Spleen (tissue), 11 donors: ENCODE measurements at regions not wholly inside any gene's neighbourhood (a gene's known extent, or its start where the extent isn't known, plus 50 kb on each side); places are given as distances from the start of the nearest gene placed in this dataset.

Experiments used
- DNase-seq: peaks from one replicate; pipeline ENCODE4 v3.0.0-alpha.2; 2020
- H3K27ac ChIP-seq, 8 donors: fragments of 200-600 bp; sonication (generic) in 7 of 8; 1 replicate in 4 of 8; 2 replicates in 4 of 8; pipeline versions ENCODE4 v1.5.0 to v1.8.0; 2016 to 2021; ENCODE audit warnings: inconsistent platforms in 4 of 8, mild to moderate bottlenecking in 4 of 8, moderate library complexity in 1 of 8
- H3K27me3 ChIP-seq, 7 donors: fragments of 200-600 bp; sonication (generic) in 6 of 7; replicated peaks in 1 of 7; 1 replicate in 4 of 7; 2 replicates in 3 of 7; pipeline versions ENCODE4 v1.5.0 to v1.8.0; 2016 to 2021; ENCODE audit warnings: inconsistent platforms in 3 of 7, mild to moderate bottlenecking in 1 of 7
- H3K36me3 ChIP-seq, 6 donors: fragments of 200-600 bp; sonication (generic) in 5 of 6; 1 replicate in 4 of 6; 2 replicates in 2 of 6; pipeline versions ENCODE4 v1.5.0 to v1.8.0; 2016 to 2021; ENCODE audit warnings: inconsistent platforms in 2 of 6
- H3K4me1 ChIP-seq, 6 donors: fragments of 200-600 bp; sonication (generic) in 5 of 6; 1 replicate in 3 of 6; 2 replicates in 3 of 6; pipeline versions ENCODE4 v1.5.0 to v1.8.0; 2016 to 2021; ENCODE audit warnings: inconsistent platforms in 3 of 6
- H3K4me3 ChIP-seq, 8 donors: fragments of 200-600 bp; sonication (generic) in 7 of 8; 1 replicate in 4 of 8; 2 replicates in 4 of 8; pipeline versions ENCODE4 v1.5.0 to v1.8.0; 2016 to 2021; ENCODE audit warnings: inconsistent platforms in 4 of 8, mild to moderate bottlenecking in 4 of 8, moderate library complexity in 2 of 8
- H3K9me3 ChIP-seq, 8 donors: fragments of 200-600 bp; sonication (generic) in 7 of 8; 1 replicate in 4 of 8; 2 replicates in 4 of 8; pipeline versions ENCODE4 v1.5.0 to v1.8.0; 2016 to 2021; ENCODE audit warnings: inconsistent platforms in 4 of 8
- CTCF ChIP-seq, 11 experiments: fragments of 200-600 bp in 7 of 11; fragments of 450-650 bp in 4 of 11; sonication (generic) in 4 of 11; IDR thresholded peaks in 8 of 11; conservative IDR thresholded peaks in 3 of 11; 1 replicate in 7 of 11; 2 replicates in 4 of 11; pipeline versions ENCODE4 v1.4.0 to v1.8.0; 2016 to 2021; ENCODE audit warnings: antibody characterized with exemption in 11 of 11, inconsistent platforms in 4 of 11, mild to moderate bottlenecking in 1 of 11
- POLR2A ChIP-seq, 3 donors: fragments of 450-650 bp; IDR thresholded peaks; one replicate each; pipeline ENCODE4 v1.5.1; 2017; ENCODE audit warnings: antibody characterized with exemption in 3 of 3, mild to moderate bottlenecking in 1 of 3
- POLR2AphosphoS5 ChIP-seq, 3 donors: sonication (generic); formaldehyde crosslinking; IDR thresholded peaks; one replicate each; pipeline ENCODE4 v1.5.1; 2017; ENCODE audit warnings: antibody characterized with exemption in 3 of 3
- WGBS, 5 donors: extraction: QIAGEN DNeasy Blood & Tissue Kit in 3 of 5; methylation state at CpG; one replicate each; pipeline versions ENCODE4 v1.1.5 to v1.1.7; 2013 to 2018; 5-methylcytosine and 5-hydroxymethylcytosine counted together
- intact Hi-C: fragments of 100-400 bp; cut with DNase I; formaldehyde crosslinking; loops from one replicate; pipeline ENCODE4 v1.15.0; 2023; ENCODE audit warnings: low total_unique reads
- donor health status: healthy with polysubstance abuse.
- donor health status: DM: no; HTN: no; CAD: no; lungs with moderate emphysema.
- donor health status: DM: no; HTN: no; CAD: no.
- donor health status: Bipolar disorder and iron deficiency.
- donor health status: healthy.
- donor health status: DM: no; HTN: no; CAD: no.
- donor health status: DM: yes; HTN: yes; CAD: no.

- intact Hi-C loops = no loop called here
- WGBS, 5 donors = 25 to 69% (median 39%) methylated on average over 1 of the region's 1 CpG
- no peaks in the 10 kb centered on the region for H3K4me1 ChIP-seq
- H3K9me3 ChIP-seq = peaks cover 0 to 16% (median 5%) of the 10 kb centered on the region in 8 donors
- no peak for DNase-seq
- H3K27ac ChIP-seq = no peak overlapping the region
- TF ChIP-seq CTCF (IDR thresholded peaks at IDR 0.05 in 8 of 11, conservative IDR thresholded peaks at IDR 0.05 in 3 of 11) (no peak), POLR2AphosphoS5 (IDR thresholded peaks at IDR 0.05) (no peak), POLR2A (IDR thresholded peaks at IDR 0.05) (no peak)
- no peaks in the 10 kb centered on the region for H3K36me3 ChIP-seq
- H3K27me3 ChIP-seq = no peaks in the 10 kb centered on the region
- no peak overlapping the region for H3K4me3 ChIP-seq
Measured at GRCh38 chr9:78158286-78158685, 77.6 kb upstream of the CEP78 start.

- Histone ChIP-seq H3K4me1 (no peaks in the 10 kb centered on the region), H3K27ac (no peak overlapping the region), H3K36me3 (no peaks in the 10 kb centered on the region), H3K27me3 (no peaks in the 10 kb centered on the region), H3K9me3 (no peaks in the 10 kb centered on the region), H3K4me3 (no peak overlapping the region)
- WGBS, 5 donors = 92 to 97% (median 97%) methylated on average over 15 to 20 of the region's 20 CpGs
- intact Hi-C loops = no loop called here
- TF ChIP-seq POLR2A (IDR thresholded peaks at IDR 0.05) (no peak), POLR2AphosphoS5 (IDR thresholded peaks at IDR 0.05) (no peak), CTCF (IDR thresholded peaks at IDR 0.05 in 8 of 11, conservative IDR thresholded peaks at IDR 0.05 in 3 of 11) (no peak)
- DNase-seq = no peak
Measured at GRCh38 chr9:78150983-78151356, 84.9 kb upstream of the CEP78 start.

GRCh38 chr9:78150312-78150982 lies 85.4 kb upstream of the CEP78 start:
- H3K27ac ChIP-seq = no peak overlapping the region
- DNase-seq = peak; percentile 66
- H3K27me3 ChIP-seq = no peaks in the 10 kb centered on the region
- peaks cover 0 to 1% (median 0%) of the 10 kb centered on the region in 6 donors for H3K4me1 ChIP-seq
- intact Hi-C loops = no loop called here
- H3K4me3 ChIP-seq = no peak overlapping the region
- WGBS, 5 donors = 87 to 91% (median 90%) methylated on average over 25 of the region's 25 CpGs
- H3K36me3 ChIP-seq = no peaks in the 10 kb centered on the region
- TF ChIP-seq POLR2A (IDR thresholded peaks at IDR 0.05) = no peak
- H3K9me3 ChIP-seq = no peaks in the 10 kb centered on the region

- no peaks in the 10 kb centered on the region for H3K27me3 ChIP-seq
- 73 to 86% (median 81%) methylated on average over 4 to 9 of the region's 9 CpGs for WGBS, 5 donors
- H3K9me3 ChIP-seq = no peaks in the 10 kb centered on the region
- no peaks in the 10 kb centered on the region for H3K36me3 ChIP-seq
- H3K27ac ChIP-seq = no peak overlapping the region
- H3K4me1 ChIP-seq = peaks cover 0 to 3% (median 0%) of the 10 kb centered on the region in 6 donors
- DNase-seq = no peak
- TF ChIP-seq POLR2AphosphoS5 (IDR thresholded peaks at IDR 0.05) = no peak
- no peak for TF ChIP-seq CTCF (IDR thresholded peaks at IDR 0.05 in 8 of 11, conservative IDR thresholded peaks at IDR 0.05 in 3 of 11)
- TF ChIP-seq POLR2A (IDR thresholded peaks at IDR 0.05) = no peak
- intact Hi-C loops = no loop called here
- H3K4me3 ChIP-seq = no peak overlapping the region
Measured at GRCh38 chr9:78149702-78150291, 86.1 kb upstream of the CEP78 start.
